K562 (cell line): ENCODE measurements at regions not wholly inside any gene's neighbourhood (a gene's known extent, or its start where the extent isn't known, plus 50 kb on each side); places are given as distances from the start of the nearest gene placed in this dataset.

ENCODE experiments used
- ATAC-seq: fragments of 200-7000 bp; cut with Tn5 transposase; 3 replicates; pipeline ENCODE4 v1.9.1; 2020; ENCODE audit warnings: moderate library complexity
- BruUV-seq: library from RNA; stranded (reverse); fragments of 400-500 nt; replicated peaks from 2 replicates; lab custom pipeline; 2021; lab: Mats Ljungman, UMichigan
- CTCF ChIA-PET: fragments of 300-600 bp; formaldehyde crosslinking; extraction: SDS; loops from one replicate; lab custom pipeline; 2021; ENCODE audit warnings: low intra/inter-chr PET ratio; lab: Yijun Ruan, JAX
- POLR2A ChIA-PET: fragments of 300-600, 350-650 bp; sonication (Branson Sonifier 250); formaldehyde crosslinking; extraction: SDS; loops from one replicate; lab custom pipeline; 2021; ENCODE audit warnings: antibody characterized with exemption, inconsistent platforms; lab: Yijun Ruan, JAX
- DNase-seq, 4 experiments: peaks; one replicate each; pipeline versions ENCODE4 v3.0.0 to v3.0.0-alpha.2; 2011 to 2018; ENCODE audit warnings: low spot score in 3 of 4, mixed read lengths in 3 of 4; ENCODE audit errors: extremely low read depth in 1 of 4
- FAIRE-seq: peaks from 2 replicates; lab custom pipeline; 2011; peaks lifted over from hg19 to GRCh38; lab: Jason Lieb, UNC
- H2AFZ ChIP-seq: 2 replicates; pipeline ENCODE4 v1.6.0; 2011; ENCODE audit warnings: low read depth, low read length, control low read depth, inconsistent platforms
- H3K27ac ChIP-seq: fragments of 200-600 bp; 3 replicates; pipeline ENCODE4 v1.8.0; 2011; ENCODE audit warnings: low read depth, mild to moderate bottlenecking, control low read depth, inconsistent platforms, low read length, moderate library complexity, mixed read lengths; ENCODE audit errors: extremely low read depth
- H3K27me3 ChIP-seq, 2 experiments: fragments of 300-600 bp in 1 of 2; 2 replicates in 1 of 2; 3 replicates in 1 of 2; pipeline versions ENCODE4 v1.6.0 to v1.8.0; 2011; ENCODE audit warnings: inconsistent platforms in 2 of 2, low read length in 2 of 2, mild to moderate bottlenecking in 1 of 2, mixed read lengths in 1 of 2, moderate library complexity in 1 of 2; ENCODE audit not compliant: control insufficient read depth in 2 of 2, insufficient read depth in 2 of 2
- H3K36me3 ChIP-seq: fragments of 300-600 bp; 3 replicates; pipeline ENCODE4 v1.8.0; 2011; ENCODE audit warnings: mild to moderate bottlenecking, low read length, inconsistent platforms; ENCODE audit not compliant: control insufficient read depth, insufficient read depth
- H3K4me1 ChIP-seq, 2 experiments: fragments of 200-600 bp in 1 of 2; replicated peaks in 1 of 2; 2 replicates in 1 of 2; 3 replicates in 1 of 2; pipeline versions ENCODE4 v1.5.1 to v1.8.0; 2011; ENCODE audit warnings: inconsistent platforms in 2 of 2, low read length in 2 of 2, mild to moderate bottlenecking in 1 of 2, mixed read lengths in 1 of 2, moderate library complexity in 1 of 2; ENCODE audit not compliant: control insufficient read depth in 2 of 2, insufficient read depth in 2 of 2
- H3K4me2 ChIP-seq: 2 replicates; pipeline ENCODE4 v1.6.1; 2011; ENCODE audit warnings: low read length, control low read depth, inconsistent platforms, mixed read lengths; ENCODE audit not compliant: insufficient read depth
- H3K4me3 ChIP-seq: fragments of 200-600 bp; sonication (generic), shearing (Covaris generic); 2 replicates; pipeline ENCODE4 v1.5.1; 2016; ENCODE audit warnings: control low read depth, inconsistent platforms
- H3K79me2 ChIP-seq: fragments of 200-600 bp; 3 replicates; pipeline ENCODE4 v1.8.0; 2011; ENCODE audit warnings: low read length, inconsistent platforms; ENCODE audit not compliant: control insufficient read depth, insufficient read depth
- H3K9ac ChIP-seq, 2 experiments: 2 replicates each; pipeline versions ENCODE4 v1.6.0 to v1.6.1; 2011; ENCODE audit warnings: low read depth in 2 of 2, low read length in 2 of 2, control low read depth in 1 of 2, inconsistent platforms in 1 of 2, mild to moderate bottlenecking in 1 of 2, mixed read lengths in 1 of 2; ENCODE audit not compliant: insufficient read depth in 1 of 2
- H3K9me1 ChIP-seq: one replicate; pipeline ENCODE4 v1.6.0; 2011; ENCODE audit warnings: inconsistent platforms, mild to moderate bottlenecking, low read length, moderate library complexity; ENCODE audit not compliant: control insufficient read depth, insufficient read depth
- H3K9me3 ChIP-seq: replicated peaks from 2 replicates; pipeline ENCODE4 v1.5.1; 2011; ENCODE audit warnings: low read depth, low read length, inconsistent platforms; ENCODE audit not compliant: control insufficient read depth, insufficient read depth
- H4K20me1 ChIP-seq: replicated peaks from 2 replicates; pipeline ENCODE4 v1.6.1; 2011; ENCODE audit warnings: low read length, inconsistent platforms, mixed read lengths; ENCODE audit not compliant: control insufficient read depth, insufficient read depth
- BACH1 ChIP-seq: fragments of 200-800 bp; sonication (Bioruptor generic); IDR thresholded peaks from 2 replicates; pipeline ENCODE4 v1.6.1; 2016; ENCODE audit warnings: missing genetic modification characterization, missing compliant biosample characterization
- DDX20 ChIP-seq: fragments of 450-650 bp; IDR thresholded peaks from 2 replicates; pipeline ENCODE4 v1.6.1; 2016; ENCODE audit warnings: missing genetic modification characterization, low read depth, mild to moderate bottlenecking, missing compliant biosample characterization, moderate library complexity
- HDAC8 ChIP-seq: fragments of 450-650 bp; IDR thresholded peaks from 2 replicates; pipeline ENCODE4 v1.6.1; 2016; ENCODE audit warnings: mild to moderate bottlenecking, missing genetic modification characterization, moderate library complexity, missing compliant biosample characterization
- KAT2B ChIP-seq: IDR thresholded peaks from one replicate; pipeline ENCODE4 v1.6.1; 2012; ENCODE audit warnings: low read depth, mild to moderate bottlenecking, control low read depth, inconsistent platforms, low read length, moderate library complexity
- MEF2A ChIP-seq: IDR thresholded peaks from 2 replicates; pipeline ENCODE4 v1.6.1; 2011; ENCODE audit warnings: low read depth, mild to moderate bottlenecking, low read length, moderate library complexity; ENCODE audit not compliant: control insufficient read depth
- NBN ChIP-seq: fragments of 450-650 bp; IDR thresholded peaks from 2 replicates; pipeline ENCODE4 v1.6.1; 2016; ENCODE audit warnings: low read depth, mild to moderate bottlenecking
- PCBP1 ChIP-seq: fragments of 200-400 bp; formaldehyde crosslinking; IDR thresholded peaks from 2 replicates; pipeline ENCODE4 v1.6.1; 2018; ENCODE audit warnings: mild to moderate bottlenecking, low read depth, low read length; ENCODE audit not compliant: poor library complexity, severe bottlenecking
- PRMT5 ChIP-seq: sonication (generic); formaldehyde crosslinking; IDR thresholded peaks from 2 replicates; pipeline ENCODE4 v1.5.0; 2020; ENCODE audit warnings: missing genetic modification reagents
- TAF1 ChIP-seq: IDR thresholded peaks from 2 replicates; pipeline ENCODE4 v1.6.1; 2011; ENCODE audit warnings: mild to moderate bottlenecking, low read length, moderate library complexity; ENCODE audit not compliant: insufficient read depth, control insufficient read depth, severe bottlenecking; ENCODE audit errors: extremely low read depth
- TAF9B ChIP-seq: fragments of 450-650 bp; IDR thresholded peaks from 2 replicates; pipeline ENCODE4 v1.6.1; 2018; ENCODE audit warnings: mild to moderate bottlenecking; ENCODE audit not compliant: partially characterized antibody
- XRCC3 ChIP-seq: fragments of 450-650 bp; IDR thresholded peaks from 2 replicates; pipeline ENCODE4 v1.6.1; 2017; ENCODE audit warnings: mild to moderate bottlenecking, moderate library complexity
- ZNF24 ChIP-seq: fragments of 450-650 bp; IDR thresholded peaks from 2 replicates; pipeline ENCODE4 v1.6.1; 2016
- ZNF586 ChIP-seq: fragments of 450-650 bp; formaldehyde crosslinking; conservative IDR thresholded peaks from 2 replicates; pipeline ENCODE4 v1.4.0; 2020; ENCODE audit warnings: mild to moderate bottlenecking, moderate library complexity
- ZNF79 ChIP-seq: fragments of 250-450 bp; sonication (Bioruptor Pico); IDR thresholded peaks from 2 replicates; pipeline ENCODE4 v1.4.0; 2020; ENCODE audit warnings: low read depth, mild to moderate bottlenecking, moderate library complexity
- WGBS: fragments of 100-300 bp; shearing (Covaris generic); methylation state at CpG from one replicate; pipeline ENCODE4 v1.1.6; 2016; ENCODE audit warnings: low coverage, mixed read lengths; ENCODE audit not compliant: insufficient coverage; ENCODE audit errors: missing lambda C conversion rate; 5-methylcytosine and 5-hydroxymethylcytosine counted together
- in situ Hi-C: fragments of 300-500 bp; cut with MboI; formaldehyde crosslinking; loops from 4 replicates; pipeline ENCODE4 v1.15.0; 2018; ENCODE audit warnings: inconsistent platforms, mixed read lengths
- intact Hi-C: fragments of 100-400 bp; cut with micrococcal nuclease; formaldehyde crosslinking; loops from 2 replicates; pipeline ENCODE4 v1.14.2; 2022
- TF ChIP-seq, protein P1 (sequence below): IDR thresholded peaks from 2 replicates; pipeline ENCODE4 v1.6.1; 2012; ENCODE audit warnings: low read depth, low read length, improper control_type of control experiment, borderline replicate concordance
- TF ChIP-seq, protein P2 (sequence below): fragments of 450-650 bp; formaldehyde crosslinking; IDR thresholded peaks from 2 replicates; pipeline ENCODE4 v1.4.0; 2022; ENCODE audit warnings: missing genetic modification characterization
- TF ChIP-seq, protein P3 (sequence below): fragments of 450-650 bp; formaldehyde crosslinking; conservative IDR thresholded peaks from 2 replicates; pipeline ENCODE4 v1.4.0; 2022; ENCODE audit warnings: mild to moderate bottlenecking, missing genetic modification characterization
- TF ChIP-seq, protein P4 (sequence below), 3 experiments: fragments of 200-800 bp in 1 of 3; sonication (Bioruptor generic) in 1 of 3; sonication (generic) in 1 of 3; formaldehyde crosslinking in 1 of 3; IDR thresholded peaks; 2 replicates each; pipeline versions ENCODE4 v1.6.1 to v1.8.0; 2016 to 2022; ENCODE audit warnings: mild to moderate bottlenecking in 2 of 3, missing compliant biosample characterization in 2 of 3, missing genetic modification characterization in 2 of 3, missing genetic modification reagents in 1 of 3

DNA sequence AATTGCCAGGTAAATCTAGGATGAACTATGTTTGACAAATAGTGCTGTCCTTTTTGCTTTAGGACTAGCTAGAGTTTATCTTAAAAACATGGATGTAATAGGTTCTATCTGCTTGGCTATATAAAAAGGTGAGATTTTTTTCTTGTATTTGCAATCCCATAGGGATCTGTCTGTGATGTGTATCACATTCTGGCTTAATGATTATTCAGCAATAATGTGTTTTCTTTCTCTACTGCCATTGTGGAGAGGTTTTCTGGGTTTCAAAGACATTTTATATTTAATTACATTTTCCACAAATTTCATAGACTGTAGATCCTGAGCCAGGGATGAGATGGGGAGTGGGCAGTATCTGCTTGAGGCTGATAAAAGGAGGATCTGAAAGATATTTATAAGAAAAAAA, 277.8 kb upstream of the SLITRK5 start (continued):
- TF ChIP-seq TAF1 = no peak

DNA sequence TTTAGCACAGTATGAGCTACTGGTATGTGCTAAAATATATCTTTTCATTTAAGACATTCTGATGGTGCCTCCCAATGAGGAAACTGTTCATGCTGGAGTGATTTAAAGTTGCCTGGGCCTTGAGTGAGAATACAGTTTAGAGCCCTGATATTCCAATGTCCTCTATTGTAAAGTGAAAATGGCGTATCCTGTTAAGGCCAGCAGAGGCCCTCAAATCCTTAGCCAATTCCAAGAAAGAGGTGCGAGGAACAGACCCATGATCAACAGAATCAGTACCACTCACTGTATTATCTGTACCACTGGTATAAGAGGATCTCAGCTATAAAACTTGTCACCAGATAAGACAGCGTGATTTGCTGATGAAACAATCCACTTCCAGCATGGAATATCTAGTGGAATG, 273.1 kb upstream of the SLITRK5 start:
- no peak overlapping the region for H3K4me3 ChIP-seq
- ATAC-seq (no peak), DNase-seq (no peak), FAIRE-seq (no peak)
- POLR2A ChIA-PET = no interaction called here
- in situ Hi-C loops (no loop called here), intact Hi-C loops (no loop called here)
- WGBS = 0% methylated on average over 2 of the region's 3 CpGs
- no peaks in the 10 kb centered on the region for H3K79me2 ChIP-seq
- H3K4me2 ChIP-seq = no peak overlapping the region
- no peak overlapping the region for H3K27ac ChIP-seq
- BruUV-seq = no TSS peak
- H3K9ac ChIP-seq = no peak overlapping the region
- no peaks in the 10 kb centered on the region for H3K4me1 ChIP-seq
- no peaks in the 10 kb centered on the region for H3K9me3 ChIP-seq
- H4K20me1 ChIP-seq = no peaks in the 10 kb centered on the region
- H2AFZ ChIP-seq = no peak overlapping the region
- CTCF ChIA-PET = no interaction called here
- no peaks in the 10 kb centered on the region for H3K27me3 ChIP-seq
- H3K9me1 ChIP-seq = no peaks in the 10 kb centered on the region
- H3K36me3 ChIP-seq = no peaks in the 10 kb centered on the region
- TF ChIP-seq, protein P1, sequence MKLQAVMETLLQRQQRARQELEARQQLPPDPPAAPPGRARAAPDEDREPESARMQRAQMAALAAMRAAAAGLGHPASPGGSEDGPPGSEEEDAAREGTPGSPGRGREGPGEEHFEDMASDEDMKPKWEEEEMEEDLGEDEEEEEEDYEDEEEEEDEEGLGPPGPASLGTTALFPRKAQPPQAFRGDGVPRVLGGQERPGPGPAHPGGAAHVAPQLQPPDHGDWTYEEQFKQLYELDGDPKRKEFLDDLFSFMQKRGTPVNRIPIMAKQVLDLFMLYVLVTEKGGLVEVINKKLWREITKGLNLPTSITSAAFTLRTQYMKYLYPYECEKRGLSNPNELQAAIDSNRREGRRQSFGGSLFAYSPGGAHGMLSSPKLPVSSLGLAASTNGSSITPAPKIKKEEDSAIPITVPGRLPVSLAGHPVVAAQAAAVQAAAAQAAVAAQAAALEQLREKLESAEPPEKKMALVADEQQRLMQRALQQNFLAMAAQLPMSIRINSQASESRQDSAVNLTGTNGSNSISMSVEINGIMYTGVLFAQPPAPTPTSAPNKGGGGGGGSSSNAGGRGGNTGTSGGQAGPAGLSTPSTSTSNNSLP = no peak
- TF ChIP-seq, protein P2, sequence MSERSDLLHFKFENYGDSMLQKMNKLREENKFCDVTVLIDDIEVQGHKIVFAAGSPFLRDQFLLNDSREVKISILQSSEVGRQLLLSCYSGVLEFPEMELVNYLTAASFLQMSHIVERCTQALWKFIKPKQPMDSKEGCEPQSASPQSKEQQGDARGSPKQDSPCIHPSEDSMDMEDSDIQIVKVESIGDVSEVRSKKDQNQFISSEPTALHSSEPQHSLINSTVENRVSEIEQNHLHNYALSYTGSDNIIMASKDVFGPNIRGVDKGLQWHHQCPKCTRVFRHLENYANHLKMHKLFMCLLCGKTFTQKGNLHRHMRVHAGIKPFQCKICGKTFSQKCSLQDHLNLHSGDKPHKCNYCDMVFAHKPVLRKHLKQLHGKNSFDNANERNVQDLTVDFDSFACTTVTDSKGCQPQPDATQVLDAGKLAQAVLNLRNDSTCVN (CRISPR knock-in tag) = no peak
- TF ChIP-seq NBN (no peak), TAF9B (no peak), PRMT5 (CRISPR knock-in tag) (no peak), ZNF586 (CRISPR knock-in tag) (no peak), PCBP1 (no peak), MEF2A (no peak), KAT2B (no peak), ZNF24 (no peak), DDX20 (no peak), XRCC3 (no peak), BACH1 (tag) (no peak), ZNF79 (no peak), HDAC8 (tag) (no peak)
- TF ChIP-seq, protein P3, sequence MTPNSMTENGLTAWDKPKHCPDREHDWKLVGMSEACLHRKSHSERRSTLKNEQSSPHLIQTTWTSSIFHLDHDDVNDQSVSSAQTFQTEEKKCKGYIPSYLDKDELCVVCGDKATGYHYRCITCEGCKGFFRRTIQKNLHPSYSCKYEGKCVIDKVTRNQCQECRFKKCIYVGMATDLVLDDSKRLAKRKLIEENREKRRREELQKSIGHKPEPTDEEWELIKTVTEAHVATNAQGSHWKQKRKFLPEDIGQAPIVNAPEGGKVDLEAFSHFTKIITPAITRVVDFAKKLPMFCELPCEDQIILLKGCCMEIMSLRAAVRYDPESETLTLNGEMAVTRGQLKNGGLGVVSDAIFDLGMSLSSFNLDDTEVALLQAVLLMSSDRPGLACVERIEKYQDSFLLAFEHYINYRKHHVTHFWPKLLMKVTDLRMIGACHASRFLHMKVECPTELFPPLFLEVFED (CRISPR knock-in tag) = no peak
- TF ChIP-seq, protein P4, sequence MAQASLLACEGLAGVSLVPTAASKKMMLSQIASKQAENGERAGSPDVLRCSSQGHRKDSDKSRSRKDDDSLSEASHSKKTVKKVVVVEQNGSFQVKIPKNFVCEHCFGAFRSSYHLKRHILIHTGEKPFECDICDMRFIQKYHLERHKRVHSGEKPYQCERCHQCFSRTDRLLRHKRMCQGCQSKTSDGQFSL (CRISPR knock-in tag; IDR thresholded peaks at IDR 0.05) = no peak
- TF ChIP-seq, protein P4 (tag; IDR thresholded peaks at IDR 0.05) = no peak
